H9 (cell line): ENCODE measurements at regions not wholly inside any gene's neighbourhood (a gene's known extent, or its start where the extent isn't known, plus 50 kb on each side); places are given as distances from the start of the nearest gene placed in this dataset.

ENCODE experiments used
- DNase-seq: peaks from one replicate; pipeline ENCODE4 v3.0.0-alpha.2; 2017
- H2AFZ ChIP-seq: one replicate; pipeline ENCODE4 v1.6.1; 2013; ENCODE audit warnings: mild to moderate bottlenecking, low read length, control low read depth, moderate library complexity
- H2AK5ac ChIP-seq: 2 replicates; pipeline ENCODE4 v1.6.1; 2013; ENCODE audit warnings: low read length, control low read depth, mixed read lengths; ENCODE audit not compliant: insufficient read length
- H2BK120ac ChIP-seq: one replicate; pipeline ENCODE4 v1.6.1; 2013; ENCODE audit warnings: low read depth, mild to moderate bottlenecking, low read length, control low read depth, inconsistent platforms; ENCODE audit not compliant: poor library complexity, severe bottlenecking
- H2BK12ac ChIP-seq: 2 replicates; pipeline ENCODE4 v1.6.1; 2013; ENCODE audit warnings: low read length, control low read depth, mixed read lengths, low read depth; ENCODE audit not compliant: insufficient read length
- H2BK15ac ChIP-seq: 2 replicates; pipeline ENCODE4 v1.6.1; 2013; ENCODE audit warnings: low read depth, low read length, control low read depth
- H2BK20ac ChIP-seq: one replicate; pipeline ENCODE4 v1.6.1; 2013; ENCODE audit warnings: low read depth, mild to moderate bottlenecking, low read length, control low read depth, inconsistent platforms; ENCODE audit not compliant: poor library complexity, severe bottlenecking
- H2BK5ac ChIP-seq: 2 replicates; pipeline ENCODE4 v1.6.1; 2013; ENCODE audit warnings: low read length, control low read depth, mixed read lengths; ENCODE audit not compliant: insufficient read length
- H3K14ac ChIP-seq: 2 replicates; pipeline ENCODE4 v1.6.1; 2013; ENCODE audit warnings: low read length, control low read depth; ENCODE audit not compliant: insufficient read depth
- H3K18ac ChIP-seq: 2 replicates; pipeline ENCODE4 v1.6.1; 2013; ENCODE audit warnings: low read depth, mild to moderate bottlenecking, mixed read lengths, low read length, control low read depth; ENCODE audit not compliant: insufficient read length
- H3K23ac ChIP-seq: 2 replicates; pipeline ENCODE4 v1.6.1; 2013; ENCODE audit warnings: low read length, control low read depth, mixed read lengths, low read depth; ENCODE audit not compliant: insufficient read length
- H3K23me2 ChIP-seq: 2 replicates; pipeline ENCODE4 v1.6.1; 2013; ENCODE audit warnings: low read depth, mild to moderate bottlenecking, mixed read lengths, low read length, control low read depth; ENCODE audit not compliant: insufficient read length, poor library complexity, severe bottlenecking
- H3K27ac ChIP-seq: 2 replicates; pipeline ENCODE4 v1.5.1; 2013; ENCODE audit warnings: low read length, control low read depth, mixed read lengths, low read depth; ENCODE audit not compliant: insufficient read length
- H3K27me3 ChIP-seq: 2 replicates; pipeline ENCODE4 v1.6.1; 2013; ENCODE audit warnings: low read length, control low read depth, inconsistent platforms; ENCODE audit not compliant: insufficient read depth
- H3K4ac ChIP-seq: 2 replicates; pipeline ENCODE4 v1.6.1; 2013; ENCODE audit warnings: low read depth, mild to moderate bottlenecking, control low read depth, inconsistent platforms, low read length, moderate library complexity
- H3K4me1 ChIP-seq: 2 replicates; pipeline ENCODE4 v1.6.1; 2013; ENCODE audit warnings: low read length, control low read depth, inconsistent platforms; ENCODE audit not compliant: insufficient read depth
- H3K4me2 ChIP-seq: 2 replicates; pipeline ENCODE4 v1.6.1; 2013; ENCODE audit warnings: low read length, control low read depth, mixed read lengths; ENCODE audit not compliant: insufficient read length, insufficient read depth
- H3K56ac ChIP-seq: 2 replicates; pipeline ENCODE4 v1.6.1; 2013; ENCODE audit warnings: low read depth, mild to moderate bottlenecking, mixed read lengths, low read length, control low read depth; ENCODE audit not compliant: insufficient read length
- H3K79me1 ChIP-seq: 2 replicates; pipeline ENCODE4 v1.6.1; 2013; ENCODE audit warnings: low read depth, mild to moderate bottlenecking, moderate library complexity, low read length, control low read depth, inconsistent platforms; ENCODE audit not compliant: insufficient read depth, poor library complexity, severe bottlenecking
- H3K79me2 ChIP-seq: 2 replicates; pipeline ENCODE4 v1.6.1; 2013; ENCODE audit warnings: low read length, control low read depth, inconsistent platforms; ENCODE audit not compliant: insufficient read depth
- H3K9ac ChIP-seq: 2 replicates; pipeline ENCODE4 v1.6.1; 2013; ENCODE audit warnings: low read length, control low read depth, mixed read lengths; ENCODE audit not compliant: insufficient read length; ENCODE audit errors: extremely low read depth
- H3K9me3 ChIP-seq: one replicate; pipeline ENCODE4 v1.6.1; 2013; ENCODE audit warnings: low read depth, low read length, inconsistent platforms; ENCODE audit not compliant: control insufficient read depth
- H3T11ph ChIP-seq: one replicate; pipeline ENCODE4 v1.6.1; 2013; ENCODE audit warnings: mild to moderate bottlenecking, low read length, control low read depth, inconsistent platforms
- H4K20me1 ChIP-seq: one replicate; pipeline ENCODE4 v1.6.1; 2013; ENCODE audit not compliant: control insufficient read depth, insufficient read length, insufficient read depth
- H4K5ac ChIP-seq: 2 replicates; pipeline ENCODE4 v1.6.1; 2013; ENCODE audit warnings: low read depth, mild to moderate bottlenecking, mixed read lengths, low read length, control low read depth; ENCODE audit not compliant: insufficient read length
- H4K8ac ChIP-seq: replicated peaks from 2 replicates; pipeline ENCODE4 v1.6.1; 2013; ENCODE audit warnings: low read length, control low read depth, mixed read lengths, low read depth; ENCODE audit not compliant: insufficient read length
- H4K91ac ChIP-seq: 2 replicates; pipeline ENCODE4 v1.6.1; 2013; ENCODE audit warnings: low read depth, mild to moderate bottlenecking, moderate library complexity, mixed read lengths, low read length, control low read depth; ENCODE audit not compliant: insufficient read length
- H3K27ac Mint-ChIP-seq, 3 experiments: 2 replicates in 2 of 3; 3 replicates in 1 of 3; pipeline ENCODE4 v1.8.0; 2020 to 2021; ENCODE audit warnings: mixed read lengths in 3 of 3, mild to moderate bottlenecking in 1 of 3, moderate library complexity in 1 of 3
- H3K27me3 Mint-ChIP-seq: 2 replicates; pipeline ENCODE4 v1.8.0; 2021; ENCODE audit warnings: low read depth, mild to moderate bottlenecking, moderate library complexity, mixed read lengths
- H3K36me3 Mint-ChIP-seq, 3 experiments: 2 replicates in 2 of 3; 3 replicates in 1 of 3; pipeline ENCODE4 v1.8.0; 2020 to 2021; ENCODE audit warnings: low read depth in 3 of 3, mixed read lengths in 3 of 3; ENCODE audit not compliant: insufficient read depth in 1 of 3
- H3K4me1 Mint-ChIP-seq, 2 experiments: 2 replicates each; pipeline ENCODE4 v1.8.0; 2020; ENCODE audit warnings: mixed read lengths in 2 of 2
- H3K4me3 Mint-ChIP-seq, 2 experiments: 2 replicates in 1 of 2; 3 replicates in 1 of 2; pipeline ENCODE4 v1.8.0; 2020 to 2021; ENCODE audit warnings: mild to moderate bottlenecking in 2 of 2, mixed read lengths in 2 of 2, moderate library complexity in 1 of 2
- H3K9me3 Mint-ChIP-seq, 2 experiments: 2 replicates in 1 of 2; 3 replicates in 1 of 2; pipeline ENCODE4 v1.8.0; 2020; ENCODE audit warnings: mild to moderate bottlenecking in 2 of 2, mixed read lengths in 2 of 2, moderate library complexity in 1 of 2
- CTCF ChIP-seq: fragments of 200-600 bp; sonication (generic); conservative IDR thresholded peaks from 3 replicates; pipeline ENCODE4 v1.8.0; 2021; ENCODE audit warnings: antibody characterized with exemption, mild to moderate bottlenecking
- whole genome bisulfite sequencing: extraction: QIAGEN DNeasy Blood & Tissue Kit; methylation state at CpG from one replicate; pipeline ENCODE4 v1.1.7; 2013; ENCODE audit warnings: missing lambda C conversion rate, low lambda C conversion rate, mixed read lengths; ENCODE audit not compliant: insufficient read length; ENCODE audit errors: extremely low coverage; 5-methylcytosine and 5-hydroxymethylcytosine counted together

DNA sequence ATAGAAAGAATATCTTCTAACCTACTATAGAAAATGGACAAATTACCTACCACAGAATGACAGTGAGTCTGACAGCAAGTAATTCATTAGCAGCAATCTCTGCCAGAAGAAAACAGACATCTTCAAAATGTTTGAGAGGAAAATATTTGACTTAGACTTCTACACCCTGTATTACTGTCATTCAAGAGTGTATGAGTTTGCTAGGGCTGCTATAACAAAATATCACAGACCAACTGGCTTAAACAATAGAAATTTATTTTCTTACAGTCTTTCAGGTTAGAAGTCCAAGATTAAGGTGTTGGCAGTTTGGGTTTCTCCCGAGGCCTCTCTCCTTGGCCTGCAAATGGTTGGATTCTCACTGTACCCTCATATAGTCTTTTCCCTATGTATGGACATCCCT is 52.9 kb upstream of the FGGY start:
- Histone ChIP-seq H2BK15ac (no peak overlapping the region), H3K14ac (no peak overlapping the region), H3K79me2 (no peaks in the 10 kb centered on the region), H3K79me1 (no peaks in the 10 kb centered on the region), H2BK12ac (no peak overlapping the region), H3K27me3 (no peaks in the 10 kb centered on the region), H3T11ph (no peak overlapping the region), H3K56ac (no peak overlapping the region), H3K18ac (no peak overlapping the region), H2BK5ac (no peak overlapping the region), H3K23ac (no peak overlapping the region), H3K4me1 (no peaks in the 10 kb centered on the region), H3K27ac (no peak overlapping the region), H2BK20ac (no peak overlapping the region), H2AFZ (no peak overlapping the region), H2BK120ac (no peak overlapping the region), H4K5ac (no peak overlapping the region), H3K9ac (no peak overlapping the region), H3K4ac (no peak overlapping the region), H4K91ac (no peak overlapping the region), H3K9me3 (no peaks in the 10 kb centered on the region), H4K20me1 (no peaks in the 10 kb centered on the region), H3K4me2 (no peak overlapping the region), H4K8ac (no peak overlapping the region), H2AK5ac (no peak overlapping the region), H3K23me2 (no peaks in the 10 kb centered on the region)
- DNase-seq: no peak
- peaks cover 0 to 4% of the 10 kb centered on the region in 2 experiments; a peak in 1 of 4 replicates for H3K4me1 Mint-ChIP-seq
- no CpG with 5 or more reads among the region's 1 CpG for WGBS
- no peak overlapping the region for H3K27ac Mint-ChIP-seq
- peaks cover 11 to 17% of the 10 kb centered on the region in 2 experiments; a peak in 4 of 5 replicates for H3K9me3 Mint-ChIP-seq
- peaks cover 2% of the 10 kb centered on the region; the same call in 1 of the 2 replicates for H3K27me3 Mint-ChIP-seq
- peaks cover 0 to 13% (median 10%) of the 10 kb centered on the region in 3 experiments; a peak in 5 of 7 replicates for H3K36me3 Mint-ChIP-seq
- TF ChIP-seq CTCF: no peak
- no peak overlapping the region for H3K4me3 Mint-ChIP-seq
